GM21717 (cell line): ENCODE measurements at regions not wholly inside any gene's neighbourhood (a gene's known extent, or its start where the extent isn't known, plus 50 kb on each side); places are given as distances from the start of the nearest gene placed in this dataset.

ENCODE experiments used
- ATAC-seq: cut with Tn5 transposase; IDR thresholded peaks from one replicate; pipeline ENCODE4 v1.9.1; 2021; ENCODE audit warnings: mild to moderate bottlenecking, moderate library complexity; ENCODE audit not compliant: unreplicated experiment

GRCh38 chr5:5968981-5969380 is 409.4 kb downstream of the MED10 start:
- no peak for ATAC-seq

- no peak for ATAC-seq
These were observed 410.4 kb downstream of the MED10 start for GRCh38 chr5:5967944-5968343.

- ATAC-seq = no peak
These were observed 411.0 kb downstream of the MED10 start for GRCh38 chr5:5967373-5967772.

GRCh38 chr5:5965132-5965531 is 413.2 kb downstream of the MED10 start:
- ATAC-seq = no peak

GRCh38 chr5:5964347-5964746 is 414.0 kb downstream of the MED10 start:
- no peak for ATAC-seq

GRCh38 chr5:5957737-5958136 is 420.6 kb downstream of the MED10 start:
- no peak for ATAC-seq

- no peak for ATAC-seq
These were observed 424.1 kb downstream of the MED10 start for GRCh38 chr5:5954275-5954598.

GRCh38 chr5:5953584-5954274 is 424.6 kb downstream of the MED10 start:
- ATAC-seq = no peak

GRCh38 chr5:5951953-5952352 is 426.4 kb downstream of the MED10 start:
- ATAC-seq = no peak

GRCh38 chr5:5950658-5951057 is 427.7 kb downstream of the MED10 start:
- no peak for ATAC-seq

GRCh38 chr5:5941486-5941885 is 436.9 kb downstream of the MED10 start:
- no peak for ATAC-seq

GRCh38 chr5:5939759-5940370 is 438.5 kb downstream of the MED10 start:
- ATAC-seq = no peak

GRCh38 chr5:5933651-5934050 is 444.7 kb downstream of the MED10 start:
- ATAC-seq = no peak

GRCh38 chr5:5932824-5933223 is 445.5 kb downstream of the MED10 start:
- ATAC-seq = no peak

- ATAC-seq = no peak
These were observed 447.8 kb downstream of the MED10 start for GRCh38 chr5:5930561-5930960.

- no peak for ATAC-seq
These were observed 448.9 kb downstream of the MED10 start for GRCh38 chr5:5929291-5930020.

- ATAC-seq = no peak
These were observed 453.2 kb downstream of the MED10 start for GRCh38 chr5:5925191-5925590.

- no peak for ATAC-seq
These were observed 458.9 kb downstream of the MED10 start for GRCh38 chr5:5919411-5919810.

- ATAC-seq = no peak
These were observed 471.6 kb downstream of the MED10 start for GRCh38 chr5:5906778-5907177.

GRCh38 chr5:5905186-5905585 is 473.2 kb downstream of the MED10 start:
- no peak for ATAC-seq

- ATAC-seq = no peak
These were observed 474.2 kb downstream of the MED10 start for GRCh38 chr5:5904113-5904512.
